GM12878 (cell line): ENCODE measurements at regions not wholly inside any gene's neighbourhood (a gene's known extent, or its start where the extent isn't known, plus 50 kb on each side); places are given as distances from the start of the nearest gene placed in this dataset.

ENCODE experiments used
- CREM ChIP-seq: IDR thresholded peaks from 2 replicates; pipeline ENCODE4 v1.6.1; 2014; ENCODE audit warnings: antibody characterized with exemption, low read depth
- ETV6 ChIP-seq, 2 experiments: fragments of 450-650 bp in 1 of 2; IDR thresholded peaks in 1 of 2; conservative IDR thresholded peaks in 1 of 2; 2 replicates each; pipeline ENCODE4 v1.6.1; 2014; ENCODE audit warnings: antibody characterized with exemption in 1 of 2, borderline replicate concordance in 1 of 2, low read depth in 1 of 2, mild to moderate bottlenecking in 1 of 2, moderate library complexity in 1 of 2
- EZH2 ChIP-seq: IDR thresholded peaks from 2 replicates; pipeline ENCODE4 v1.6.1; 2012; ENCODE audit warnings: low read depth, mild to moderate bottlenecking, control low read depth, inconsistent platforms, low read length, borderline replicate concordance; ENCODE audit not compliant: control insufficient read depth
- HDAC6 ChIP-seq: fragments of 200-600 bp; sonication (generic); IDR thresholded peaks from one replicate; pipeline ENCODE4 v1.8.0; 2017; ENCODE audit warnings: antibody characterized with exemption; ENCODE audit not compliant: unreplicated experiment
- NBN ChIP-seq: fragments of 450-650 bp; IDR thresholded peaks from 2 replicates; pipeline ENCODE4 v1.6.1; 2016
- RB1 ChIP-seq: fragments of 450-650 bp; formaldehyde crosslinking; IDR thresholded peaks from 2 replicates; pipeline ENCODE4 v1.6.1; 2017; ENCODE audit warnings: mild to moderate bottlenecking, borderline replicate concordance
- RUNX3 ChIP-seq: IDR thresholded peaks from 2 replicates; pipeline ENCODE4 v1.6.1; 2012; ENCODE audit warnings: low read length, inconsistent platforms
- SMC3 ChIP-seq: IDR thresholded peaks from 2 replicates; pipeline ENCODE4 v1.6.1; 2011; ENCODE audit warnings: low read length, improper control_type of control experiment, borderline replicate concordance
- TAF1 ChIP-seq: IDR thresholded peaks from 2 replicates; pipeline ENCODE4 v1.6.1; 2011; ENCODE audit warnings: mild to moderate bottlenecking, low read depth, low read length, borderline replicate concordance
- ZNF384 ChIP-seq: IDR thresholded peaks from 2 replicates; pipeline ENCODE4 v1.6.1; 2012; ENCODE audit warnings: low read depth, mild to moderate bottlenecking, low read length, improper control_type of control experiment, borderline replicate concordance
- TF ChIP-seq, protein P1 (sequence below): fragments of 450-650 bp; IDR thresholded peaks from 2 replicates; pipeline ENCODE4 v1.6.1; 2017; ENCODE audit warnings: mild to moderate bottlenecking, moderate library complexity
- TF ChIP-seq, protein P2 (sequence below): IDR thresholded peaks from 2 replicates; pipeline ENCODE4 v1.6.1; 2012; ENCODE audit warnings: low read length, inconsistent platforms
- TF ChIP-seq, protein P3 (sequence below): IDR thresholded peaks from 2 replicates; pipeline ENCODE4 v1.6.1; 2011; ENCODE audit warnings: borderline replicate concordance, low read depth, mild to moderate bottlenecking, moderate library complexity, low read length; ENCODE audit not compliant: insufficient read depth, poor library complexity, severe bottlenecking
- TF ChIP-seq, protein P4 (sequence below): fragments of 450-650 bp; IDR thresholded peaks from 2 replicates; pipeline ENCODE4 v1.6.1; 2018; ENCODE audit warnings: borderline replicate concordance, mild to moderate bottlenecking; ENCODE audit not compliant: partially characterized antibody
- TF ChIP-seq, protein P5 (sequence below): fragments of 450-650 bp; IDR thresholded peaks from 2 replicates; pipeline ENCODE4 v1.6.1; 2016; ENCODE audit warnings: mild to moderate bottlenecking, moderate library complexity, borderline replicate concordance

DNA sequence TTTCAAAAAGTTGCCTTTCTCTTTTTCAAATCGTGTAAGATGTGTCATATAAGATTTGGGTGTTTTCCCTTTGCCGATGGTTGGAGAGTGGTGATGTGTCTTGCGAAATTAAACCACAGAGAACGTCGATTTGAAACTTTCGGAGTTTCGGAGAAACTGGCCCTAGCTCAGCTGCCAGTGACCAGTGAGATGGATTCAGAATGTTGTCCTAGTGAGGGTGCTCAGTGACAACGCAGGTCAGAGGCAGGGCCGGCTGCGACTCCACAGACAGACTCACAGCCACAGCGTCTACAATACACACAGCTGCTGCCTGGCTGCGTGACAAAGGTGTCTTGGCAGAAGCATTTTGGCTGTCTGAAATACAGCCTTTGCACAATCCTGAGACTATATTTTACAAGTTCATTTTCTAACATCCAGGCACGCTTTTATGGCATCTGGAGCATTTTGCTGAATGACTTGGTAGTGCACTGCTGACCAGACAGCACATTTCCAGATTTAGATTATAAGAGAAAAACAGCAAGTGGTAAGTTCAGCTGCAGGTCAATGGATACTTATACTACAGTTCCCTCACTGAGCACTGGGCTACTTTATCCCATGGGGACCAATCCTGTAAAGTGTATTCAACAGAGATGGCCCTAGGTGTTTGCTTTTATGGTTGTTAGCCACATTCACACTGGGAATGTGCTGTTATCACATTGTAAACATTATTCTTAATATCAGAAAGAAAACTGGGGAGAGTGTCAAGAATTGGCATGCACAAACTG lies 207.5 kb downstream of the KCNRG start (continued):
- TF ChIP-seq, protein P1, sequence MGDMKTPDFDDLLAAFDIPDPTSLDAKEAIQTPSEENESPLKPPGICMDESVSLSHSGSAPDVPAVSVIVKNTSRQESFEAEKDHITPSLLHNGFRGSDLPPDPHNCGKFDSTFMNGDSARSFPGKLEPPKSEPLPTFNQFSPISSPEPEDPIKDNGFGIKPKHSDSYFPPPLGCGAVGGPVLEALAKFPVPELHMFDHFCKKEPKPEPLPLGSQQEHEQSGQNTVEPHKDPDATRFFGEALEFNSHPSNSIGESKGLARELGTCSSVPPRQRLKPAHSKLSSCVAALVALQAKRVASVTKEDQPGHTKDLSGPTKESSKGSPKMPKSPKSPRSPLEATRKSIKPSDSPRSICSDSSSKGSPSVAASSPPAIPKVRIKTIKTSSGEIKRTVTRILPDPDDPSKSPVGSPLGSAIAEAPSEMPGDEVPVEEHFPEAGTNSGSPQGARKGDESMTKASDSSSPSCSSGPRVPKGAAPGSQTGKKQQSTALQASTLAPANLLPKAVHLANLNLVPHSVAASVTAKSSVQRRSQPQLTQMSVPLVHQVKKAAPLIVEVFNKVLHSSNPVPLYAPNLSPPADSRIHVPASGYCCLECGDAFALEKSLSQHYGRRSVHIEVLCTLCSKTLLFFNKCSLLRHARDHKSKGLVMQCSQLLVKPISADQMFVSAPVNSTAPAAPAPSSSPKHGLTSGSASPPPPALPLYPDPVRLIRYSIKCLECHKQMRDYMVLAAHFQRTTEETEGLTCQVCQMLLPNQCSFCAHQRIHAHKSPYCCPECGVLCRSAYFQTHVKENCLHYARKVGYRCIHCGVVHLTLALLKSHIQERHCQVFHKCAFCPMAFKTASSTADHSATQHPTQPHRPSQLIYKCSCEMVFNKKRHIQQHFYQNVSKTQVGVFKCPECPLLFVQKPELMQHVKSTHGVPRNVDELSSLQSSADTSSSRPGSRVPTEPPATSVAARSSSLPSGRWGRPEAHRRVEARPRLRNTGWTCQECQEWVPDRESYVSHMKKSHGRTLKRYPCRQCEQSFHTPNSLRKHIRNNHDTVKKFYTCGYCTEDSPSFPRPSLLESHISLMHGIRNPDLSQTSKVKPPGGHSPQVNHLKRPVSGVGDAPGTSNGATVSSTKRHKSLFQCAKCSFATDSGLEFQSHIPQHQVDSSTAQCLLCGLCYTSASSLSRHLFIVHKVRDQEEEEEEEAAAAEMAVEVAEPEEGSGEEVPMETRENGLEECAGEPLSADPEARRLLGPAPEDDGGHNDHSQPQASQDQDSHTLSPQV, result no peak
- TF ChIP-seq, protein P2, sequence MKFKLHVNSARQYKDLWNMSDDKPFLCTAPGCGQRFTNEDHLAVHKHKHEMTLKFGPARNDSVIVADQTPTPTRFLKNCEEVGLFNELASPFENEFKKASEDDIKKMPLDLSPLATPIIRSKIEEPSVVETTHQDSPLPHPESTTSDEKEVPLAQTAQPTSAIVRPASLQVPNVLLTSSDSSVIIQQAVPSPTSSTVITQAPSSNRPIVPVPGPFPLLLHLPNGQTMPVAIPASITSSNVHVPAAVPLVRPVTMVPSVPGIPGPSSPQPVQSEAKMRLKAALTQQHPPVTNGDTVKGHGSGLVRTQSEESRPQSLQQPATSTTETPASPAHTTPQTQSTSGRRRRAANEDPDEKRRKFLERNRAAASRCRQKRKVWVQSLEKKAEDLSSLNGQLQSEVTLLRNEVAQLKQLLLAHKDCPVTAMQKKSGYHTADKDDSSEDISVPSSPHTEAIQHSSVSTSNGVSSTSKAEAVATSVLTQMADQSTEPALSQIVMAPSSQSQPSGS, result peak; percentile 80
- TF ChIP-seq RB1 (no peak), EZH2 (no peak), HDAC6 (no peak), ZNF384 (no peak), RUNX3 (peak; percentile 92), CREM (peak; percentile 80), ETV6 (conservative IDR thresholded peaks at IDR 0.05 in 1 of 2, IDR thresholded peaks at IDR 0.05 in 1 of 2; ENCODE audit: borderline replicate concordance in 1 of 2, low read depth in 1 of 2) (no peak), TAF1 (no peak), SMC3 (no peak), NBN (no peak)
- TF ChIP-seq, protein P3, sequence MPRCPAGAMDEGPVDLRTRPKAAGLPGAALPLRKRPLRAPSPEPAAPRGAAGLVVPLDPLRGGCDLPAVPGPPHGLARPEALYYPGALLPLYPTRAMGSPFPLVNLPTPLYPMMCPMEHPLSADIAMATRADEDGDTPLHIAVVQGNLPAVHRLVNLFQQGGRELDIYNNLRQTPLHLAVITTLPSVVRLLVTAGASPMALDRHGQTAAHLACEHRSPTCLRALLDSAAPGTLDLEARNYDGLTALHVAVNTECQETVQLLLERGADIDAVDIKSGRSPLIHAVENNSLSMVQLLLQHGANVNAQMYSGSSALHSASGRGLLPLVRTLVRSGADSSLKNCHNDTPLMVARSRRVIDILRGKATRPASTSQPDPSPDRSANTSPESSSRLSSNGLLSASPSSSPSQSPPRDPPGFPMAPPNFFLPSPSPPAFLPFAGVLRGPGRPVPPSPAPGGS, result peak; percentile 86
- TF ChIP-seq, protein P4, sequence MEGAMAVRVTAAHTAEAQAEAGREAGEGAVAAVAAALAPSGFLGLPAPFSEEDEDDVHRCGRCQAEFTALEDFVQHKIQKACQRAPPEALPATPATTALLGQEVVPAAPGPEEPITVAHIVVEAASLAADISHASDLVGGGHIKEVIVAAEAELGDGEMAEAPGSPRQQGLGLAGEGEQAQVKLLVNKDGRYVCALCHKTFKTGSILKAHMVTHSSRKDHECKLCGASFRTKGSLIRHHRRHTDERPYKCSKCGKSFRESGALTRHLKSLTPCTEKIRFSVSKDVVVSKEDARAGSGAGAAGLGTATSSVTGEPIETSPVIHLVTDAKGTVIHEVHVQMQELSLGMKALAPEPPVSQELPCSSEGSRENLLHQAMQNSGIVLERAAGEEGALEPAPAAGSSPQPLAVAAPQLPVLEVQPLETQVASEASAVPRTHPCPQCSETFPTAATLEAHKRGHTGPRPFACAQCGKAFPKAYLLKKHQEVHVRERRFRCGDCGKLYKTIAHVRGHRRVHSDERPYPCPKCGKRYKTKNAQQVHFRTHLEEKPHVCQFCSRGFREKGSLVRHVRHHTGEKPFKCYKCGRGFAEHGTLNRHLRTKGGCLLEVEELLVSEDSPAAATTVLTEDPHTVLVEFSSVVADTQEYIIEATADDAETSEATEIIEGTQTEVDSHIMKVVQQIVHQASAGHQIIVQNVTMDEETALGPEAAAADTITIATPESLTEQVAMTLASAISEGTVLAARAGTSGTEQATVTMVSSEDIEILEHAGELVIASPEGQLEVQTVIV, result no peak
- TF ChIP-seq, protein P5, sequence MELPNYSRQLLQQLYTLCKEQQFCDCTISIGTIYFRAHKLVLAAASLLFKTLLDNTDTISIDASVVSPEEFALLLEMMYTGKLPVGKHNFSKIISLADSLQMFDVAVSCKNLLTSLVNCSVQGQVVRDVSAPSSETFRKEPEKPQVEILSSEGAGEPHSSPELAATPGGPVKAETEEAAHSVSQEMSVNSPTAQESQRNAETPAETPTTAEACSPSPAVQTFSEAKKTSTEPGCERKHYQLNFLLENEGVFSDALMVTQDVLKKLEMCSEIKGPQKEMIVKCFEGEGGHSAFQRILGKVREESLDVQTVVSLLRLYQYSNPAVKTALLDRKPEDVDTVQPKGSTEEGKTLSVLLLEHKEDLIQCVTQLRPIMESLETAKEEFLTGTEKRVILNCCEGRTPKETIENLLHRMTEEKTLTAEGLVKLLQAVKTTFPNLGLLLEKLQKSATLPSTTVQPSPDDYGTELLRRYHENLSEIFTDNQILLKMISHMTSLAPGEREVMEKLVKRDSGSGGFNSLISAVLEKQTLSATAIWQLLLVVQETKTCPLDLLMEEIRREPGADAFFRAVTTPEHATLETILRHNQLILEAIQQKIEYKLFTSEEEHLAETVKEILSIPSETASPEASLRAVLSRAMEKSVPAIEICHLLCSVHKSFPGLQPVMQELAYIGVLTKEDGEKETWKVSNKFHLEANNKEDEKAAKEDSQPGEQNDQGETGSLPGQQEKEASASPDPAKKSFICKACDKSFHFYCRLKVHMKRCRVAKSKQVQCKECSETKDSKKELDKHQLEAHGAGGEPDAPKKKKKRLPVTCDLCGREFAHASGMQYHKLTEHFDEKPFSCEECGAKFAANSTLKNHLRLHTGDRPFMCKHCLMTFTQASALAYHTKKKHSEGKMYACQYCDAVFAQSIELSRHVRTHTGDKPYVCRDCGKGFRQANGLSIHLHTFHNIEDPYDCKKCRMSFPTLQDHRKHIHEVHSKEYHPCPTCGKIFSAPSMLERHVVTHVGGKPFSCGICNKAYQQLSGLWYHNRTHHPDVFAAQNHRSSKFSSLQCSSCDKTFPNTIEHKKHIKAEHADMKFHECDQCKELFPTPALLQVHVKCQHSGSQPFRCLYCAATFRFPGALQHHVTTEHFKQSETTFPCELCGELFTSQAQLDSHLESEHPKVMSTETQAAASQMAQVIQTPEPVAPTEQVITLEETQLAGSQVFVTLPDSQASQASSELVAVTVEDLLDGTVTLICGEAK, result no peak
